GM19438 (cell line): ENCODE measurements at regions not wholly inside any gene's neighbourhood (a gene's known extent, or its start where the extent isn't known, plus 50 kb on each side); places are given as distances from the start of the nearest gene placed in this dataset.
"Not testable (repeated sequence)": the region's sequence is repeated elsewhere in the genome, so short reads cannot be mapped to it uniquely, and the experiment has no call there.

ENCODE experiments used
- ATAC-seq: cut with Tn5 transposase; IDR thresholded peaks from one replicate; pipeline ENCODE4 v1.9.1; 2021; ENCODE audit warnings: low read depth; ENCODE audit not compliant: unreplicated experiment

DNA sequence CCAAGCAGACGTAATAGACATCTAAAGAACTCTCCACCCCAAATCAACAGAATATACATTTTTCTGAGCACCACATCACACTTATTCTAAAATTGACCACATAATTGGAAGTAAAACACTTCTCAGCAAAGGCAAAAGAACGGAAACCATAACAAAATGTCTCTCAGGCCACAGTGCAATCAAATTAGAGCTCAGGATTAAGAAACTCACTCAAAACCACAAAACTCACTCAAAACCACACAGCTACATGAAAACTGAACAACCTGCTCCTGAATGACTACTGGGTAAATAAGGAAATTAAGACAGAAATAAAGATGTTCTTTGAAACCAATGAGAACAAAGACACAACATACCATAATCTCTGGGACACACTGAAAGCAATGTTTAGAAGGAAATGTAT lies 1879.4 kb upstream of the CELF4 start:
- ATAC-seq = not testable (repeated sequence)

GRCh38 chr18:39441648-39442047 lies 1876.0 kb upstream of the CELF4 start:
- ATAC-seq = no peak

DNA sequence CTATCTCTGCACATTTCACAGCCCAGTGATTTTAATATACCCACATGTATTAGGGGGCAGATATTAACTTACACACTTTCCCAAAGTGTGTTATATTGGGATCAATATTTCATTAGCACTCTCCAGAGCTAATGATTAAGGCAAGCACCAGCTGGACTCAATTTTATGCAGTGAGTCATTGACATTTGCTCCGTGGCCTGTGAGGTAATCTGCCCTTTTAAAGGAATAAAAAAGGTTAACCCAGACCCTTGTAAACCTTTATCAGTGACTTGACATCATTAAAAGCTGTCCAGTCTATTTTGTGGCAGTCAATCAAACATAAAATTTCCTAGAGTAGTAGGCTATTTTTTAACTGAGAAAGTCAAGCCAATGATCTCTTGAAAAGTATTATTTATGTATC lies 1870.4 kb upstream of the CELF4 start:
- no peak for ATAC-seq

- no peak for ATAC-seq
Measured at GRCh38 chr18:39435209-39435608, 1869.6 kb upstream of the CELF4 start.

GRCh38 chr18:39434223-39434920 lies 1868.8 kb upstream of the CELF4 start:
- no peak for ATAC-seq

GRCh38 chr18:39425172-39425850 lies 1859.7 kb upstream of the CELF4 start:
- no peak for ATAC-seq

- ATAC-seq = no peak
Measured at GRCh38 chr18:39424261-39424660, 1858.7 kb upstream of the CELF4 start.

DNA sequence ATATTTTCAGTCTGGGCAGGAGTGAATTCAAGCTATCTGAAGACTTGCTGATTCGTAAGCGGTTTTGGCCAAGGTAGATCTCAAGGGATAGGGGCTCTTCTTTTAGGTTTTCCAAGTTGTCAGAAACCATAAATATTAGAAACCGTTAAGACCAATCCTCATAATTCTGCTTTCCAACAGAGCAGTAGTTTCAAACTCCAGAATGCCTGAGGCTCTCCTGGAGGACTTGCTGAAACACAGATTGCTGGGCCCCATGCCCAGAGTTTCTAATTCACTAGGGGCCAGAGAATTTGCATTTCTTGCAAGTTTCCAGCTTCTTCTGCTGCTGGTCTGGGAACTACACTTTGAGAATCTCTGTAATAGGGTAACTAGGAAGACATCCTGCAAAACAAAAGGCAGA lies 1855.7 kb upstream of the CELF4 start:
- no peak for ATAC-seq

DNA sequence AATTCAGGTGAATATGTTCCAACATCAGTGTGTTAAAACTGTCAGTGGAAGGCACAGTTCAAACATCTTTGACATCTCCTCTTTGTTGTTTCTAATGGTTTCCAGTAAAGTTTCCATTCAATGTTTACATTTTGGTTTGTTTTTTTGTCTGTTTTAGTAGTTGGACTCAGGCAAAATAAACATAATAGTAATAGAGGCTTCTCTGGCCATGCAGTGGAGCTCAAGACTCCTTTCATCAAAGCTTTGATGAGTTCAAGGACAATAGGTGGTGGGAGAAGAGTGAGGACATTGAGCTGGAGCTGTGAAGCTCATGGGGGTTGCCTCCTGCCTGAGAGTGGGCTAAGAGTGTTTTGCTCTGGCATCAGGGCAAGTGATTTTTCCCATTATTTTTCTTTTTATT lies 1853.7 kb upstream of the CELF4 start:
- ATAC-seq = no peak

DNA sequence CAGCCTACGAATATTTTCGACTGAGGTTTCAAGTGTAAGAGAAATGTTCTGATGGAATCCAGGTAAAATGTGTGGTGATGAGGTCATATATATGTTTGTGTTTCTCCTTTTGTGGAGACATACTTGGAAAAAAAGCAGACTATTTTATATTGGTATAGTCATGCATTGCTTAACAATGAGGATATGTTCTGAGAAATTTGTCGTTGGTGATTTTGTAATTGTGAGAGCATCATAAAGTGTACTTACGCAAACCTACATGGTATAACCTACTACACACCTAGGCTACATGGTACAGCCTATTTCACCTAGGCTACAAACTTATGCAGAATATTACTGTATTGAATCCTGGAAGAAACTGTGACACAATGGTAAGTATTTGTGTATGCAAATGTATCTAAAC lies 1849.9 kb upstream of the CELF4 start:
- no peak for ATAC-seq

DNA sequence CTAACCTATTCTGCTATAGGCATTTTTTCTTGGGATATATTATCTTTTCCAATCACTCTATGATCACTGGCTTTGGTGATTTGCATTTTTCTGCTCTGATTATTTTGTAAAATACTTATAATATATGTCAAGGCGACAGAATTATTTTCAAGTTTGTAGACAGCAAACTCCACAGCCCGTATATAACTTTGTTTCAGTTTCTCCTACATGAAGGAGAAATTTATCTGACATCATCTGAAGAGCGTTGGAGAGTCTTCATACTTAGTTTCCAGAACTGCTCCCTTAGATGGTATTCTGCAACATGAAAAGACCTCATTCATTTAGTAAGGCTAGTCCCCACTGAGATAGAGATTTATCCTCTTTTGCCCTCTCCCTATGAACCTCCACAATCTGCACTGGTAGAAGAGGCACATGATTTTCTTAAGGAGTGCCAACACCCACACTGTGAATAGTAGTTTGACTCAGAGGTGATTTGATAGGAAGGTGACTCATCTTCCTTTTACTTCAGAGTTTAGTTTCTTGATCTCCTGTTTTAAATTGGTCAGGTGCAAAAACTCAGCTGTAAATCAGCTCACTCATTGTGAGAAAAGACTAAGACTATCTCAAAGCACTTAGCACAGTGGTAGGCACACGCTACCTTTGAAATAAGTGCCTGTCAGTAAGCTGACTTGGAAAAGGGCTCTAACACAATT lies 1848.6 kb upstream of the CELF4 start:
- ATAC-seq = no peak

- no peak for ATAC-seq
Measured at GRCh38 chr18:39406941-39407340, 1841.3 kb upstream of the CELF4 start.

- no peak for ATAC-seq
Measured at GRCh38 chr18:39403121-39403520, 1837.5 kb upstream of the CELF4 start.

DNA sequence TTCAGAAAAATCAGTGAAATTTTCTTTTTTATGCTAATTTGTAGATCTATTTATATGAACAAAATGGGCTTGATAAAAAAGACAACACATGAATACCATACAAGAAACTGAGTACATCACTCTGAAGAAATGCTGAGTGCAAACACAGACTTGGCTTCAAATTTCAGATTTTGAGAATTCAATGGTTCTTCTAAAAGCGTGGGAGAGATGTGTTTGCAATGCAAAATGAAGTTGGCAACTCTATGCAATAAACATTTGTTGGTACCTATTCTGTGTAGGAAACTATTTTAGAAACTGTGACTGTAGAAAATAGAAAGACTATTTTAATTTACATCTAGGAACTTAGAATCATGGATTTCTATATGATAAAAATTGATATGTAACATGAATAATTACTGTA lies 1834.1 kb upstream of the CELF4 start:
- no peak for ATAC-seq

DNA sequence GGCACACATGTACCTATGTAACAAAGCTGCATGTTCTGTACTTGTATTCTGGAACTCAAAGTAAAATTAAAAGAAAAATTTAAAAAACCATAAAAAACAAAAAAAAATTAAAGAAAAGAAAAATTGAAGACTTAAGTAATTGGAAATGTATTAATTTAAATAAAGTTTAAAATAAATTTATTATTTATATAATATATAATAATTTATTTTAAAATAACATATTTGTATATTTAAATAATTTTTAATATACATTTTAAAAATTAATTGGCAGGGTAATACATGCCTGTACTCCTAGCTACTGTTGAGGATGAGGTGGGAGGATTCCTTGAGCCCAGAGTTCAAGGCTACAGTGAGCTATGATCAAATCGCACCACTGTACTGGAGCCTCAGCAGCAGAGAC lies 1830.6 kb upstream of the CELF4 start:
- no peak for ATAC-seq

- ATAC-seq = no peak
Measured at GRCh38 chr18:39389800-39390379, 1824.3 kb upstream of the CELF4 start.

DNA sequence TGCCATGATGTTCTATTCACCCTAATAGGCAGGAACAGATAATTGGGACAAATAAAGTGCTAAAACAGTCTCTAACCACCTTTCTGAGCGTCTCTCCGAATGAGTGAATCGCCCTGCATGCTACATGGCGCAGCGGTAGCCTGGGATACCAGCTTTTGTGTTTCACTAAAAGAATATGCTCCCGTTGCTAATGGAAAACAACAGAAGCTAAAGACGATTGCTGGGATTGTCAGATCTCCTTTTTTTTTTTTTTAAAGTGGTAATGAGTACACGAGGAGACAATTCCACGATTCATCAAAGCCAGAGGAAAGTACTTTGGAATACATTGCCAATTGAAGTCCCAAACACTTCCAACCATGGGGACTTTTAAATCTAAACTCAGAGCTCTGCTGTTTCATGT lies 1815.3 kb upstream of the CELF4 start:
- ATAC-seq = no peak

DNA sequence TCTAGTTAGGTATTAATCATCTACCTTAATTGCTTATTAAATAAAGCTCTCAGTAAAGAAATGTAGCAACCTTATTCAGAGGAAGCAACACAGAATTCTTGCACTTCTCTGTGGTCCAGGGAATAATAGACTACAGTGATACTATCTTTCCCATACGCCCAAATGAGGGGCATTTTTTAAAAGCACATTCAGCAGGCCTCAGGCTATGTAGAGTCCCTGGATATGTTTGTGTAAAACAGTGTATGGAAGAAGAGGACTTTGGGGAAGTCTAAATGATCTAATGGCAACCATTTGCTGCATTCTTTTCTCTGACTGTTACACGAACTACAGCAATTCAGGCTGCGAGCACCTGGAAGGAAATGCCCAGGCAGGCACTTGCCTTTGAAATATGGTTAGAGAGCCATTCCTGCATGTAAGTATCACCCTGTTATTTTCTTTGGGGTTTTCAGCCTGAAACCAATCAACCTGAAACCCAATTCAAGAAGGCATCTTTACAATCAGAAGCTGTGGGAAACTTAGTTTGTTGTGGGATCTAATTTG lies 1814.7 kb upstream of the CELF4 start:
- ATAC-seq = no peak

GRCh38 chr18:39375066-39375465 lies 1809.5 kb upstream of the CELF4 start:
- no peak for ATAC-seq

DNA sequence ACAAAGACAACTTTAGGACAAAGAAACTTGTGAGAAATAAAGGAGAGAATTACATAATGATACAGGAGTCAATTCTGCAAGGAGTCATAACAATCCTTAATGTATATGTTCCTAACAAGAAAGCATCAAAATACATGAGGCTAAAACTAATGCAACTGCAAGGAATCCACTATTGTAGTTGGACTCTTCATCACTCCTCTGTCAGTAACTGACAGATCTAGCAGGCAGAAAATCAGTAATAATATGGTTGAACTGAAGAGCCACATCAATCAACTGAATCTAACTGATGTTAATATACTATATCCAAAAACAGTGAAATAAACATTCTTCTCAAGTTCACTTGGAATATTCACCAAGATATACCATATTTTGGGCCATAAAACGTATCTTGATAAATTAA lies 1806.4 kb upstream of the CELF4 start:
- no peak for ATAC-seq

DNA sequence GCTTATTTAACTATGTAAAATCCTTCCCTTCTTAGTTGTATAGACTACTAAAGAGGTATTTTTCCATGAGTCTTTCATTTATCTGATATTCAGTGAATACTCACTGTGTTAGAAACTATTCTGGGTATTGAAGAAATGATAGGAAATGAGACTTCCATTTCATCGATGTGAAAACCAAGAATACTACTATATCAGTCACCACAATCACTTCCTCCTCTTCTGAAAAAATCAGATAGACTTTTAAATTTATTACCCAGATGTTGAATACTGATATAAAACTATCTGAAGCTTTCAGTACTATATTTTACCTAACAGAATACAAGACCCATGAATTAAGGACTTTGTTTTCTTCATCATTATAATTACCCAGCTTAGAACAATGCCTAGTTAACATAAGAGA lies 1801.1 kb upstream of the CELF4 start:
- ATAC-seq = no peak
